D721Med (cell line): ENCODE measurements at regions not wholly inside any gene's neighbourhood (a gene's known extent, or its start where the extent isn't known, plus 50 kb on each side); places are given as distances from the start of the nearest gene placed in this dataset.
"Not testable (repeated sequence)": the region's sequence is repeated elsewhere in the genome, so short reads cannot be mapped to it uniquely, and the experiment has no call there.

Experiments
- DNase-seq: peaks from one replicate; pipeline ENCODE4 v3.0.0; 2011; ENCODE audit warnings: low spot score; ENCODE audit not compliant: insufficient read length
- FAIRE-seq: peaks from 2 replicates; lab custom pipeline; 2011; peaks lifted over from hg19 to GRCh38; lab: Jason Lieb, UNC
- TF ChIP-seq, protein P1 (sequence below): IDR thresholded peaks from 2 replicates; pipeline ENCODE4 v1.5.1; 2012; ENCODE audit warnings: mild to moderate bottlenecking, control low read depth; ENCODE audit not compliant: insufficient read depth; ENCODE audit errors: missing control alignments

DNA sequence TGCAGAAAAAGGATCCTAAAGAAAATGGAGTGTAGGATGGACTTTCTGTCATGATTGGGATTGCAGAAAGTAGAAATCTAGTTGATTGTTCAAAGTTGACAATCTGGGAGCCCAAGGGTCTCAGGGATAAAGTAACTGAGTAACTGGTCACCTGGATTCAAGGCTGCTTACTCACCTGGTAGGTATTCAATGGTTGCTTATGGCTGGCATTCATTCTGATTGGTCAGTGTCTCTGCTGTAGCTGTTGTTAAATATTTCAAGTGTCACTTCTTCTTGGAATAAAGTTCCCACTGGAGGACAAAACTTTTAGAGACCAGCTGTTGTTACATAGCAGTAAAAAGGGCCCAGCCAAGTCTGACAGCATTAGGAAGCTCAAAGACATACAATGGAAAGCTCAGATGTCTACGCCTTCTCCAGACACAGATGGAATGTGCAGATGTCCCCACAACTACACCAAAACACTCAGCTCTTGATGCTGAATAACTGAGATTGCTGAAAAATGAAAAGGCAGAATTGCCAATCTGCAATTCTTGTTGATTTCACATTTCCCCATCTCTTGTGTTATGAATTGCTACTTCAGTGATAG lies 106.9 kb downstream of the ZNF467 start:
- TF ChIP-seq, protein P1, sequence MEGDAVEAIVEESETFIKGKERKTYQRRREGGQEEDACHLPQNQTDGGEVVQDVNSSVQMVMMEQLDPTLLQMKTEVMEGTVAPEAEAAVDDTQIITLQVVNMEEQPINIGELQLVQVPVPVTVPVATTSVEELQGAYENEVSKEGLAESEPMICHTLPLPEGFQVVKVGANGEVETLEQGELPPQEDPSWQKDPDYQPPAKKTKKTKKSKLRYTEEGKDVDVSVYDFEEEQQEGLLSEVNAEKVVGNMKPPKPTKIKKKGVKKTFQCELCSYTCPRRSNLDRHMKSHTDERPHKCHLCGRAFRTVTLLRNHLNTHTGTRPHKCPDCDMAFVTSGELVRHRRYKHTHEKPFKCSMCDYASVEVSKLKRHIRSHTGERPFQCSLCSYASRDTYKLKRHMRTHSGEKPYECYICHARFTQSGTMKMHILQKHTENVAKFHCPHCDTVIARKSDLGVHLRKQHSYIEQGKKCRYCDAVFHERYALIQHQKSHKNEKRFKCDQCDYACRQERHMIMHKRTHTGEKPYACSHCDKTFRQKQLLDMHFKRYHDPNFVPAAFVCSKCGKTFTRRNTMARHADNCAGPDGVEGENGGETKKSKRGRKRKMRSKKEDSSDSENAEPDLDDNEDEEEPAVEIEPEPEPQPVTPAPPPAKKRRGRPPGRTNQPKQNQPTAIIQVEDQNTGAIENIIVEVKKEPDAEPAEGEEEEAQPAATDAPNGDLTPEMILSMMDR: no peak
- FAIRE-seq: no peak
- no peak for DNase-seq

DNA sequence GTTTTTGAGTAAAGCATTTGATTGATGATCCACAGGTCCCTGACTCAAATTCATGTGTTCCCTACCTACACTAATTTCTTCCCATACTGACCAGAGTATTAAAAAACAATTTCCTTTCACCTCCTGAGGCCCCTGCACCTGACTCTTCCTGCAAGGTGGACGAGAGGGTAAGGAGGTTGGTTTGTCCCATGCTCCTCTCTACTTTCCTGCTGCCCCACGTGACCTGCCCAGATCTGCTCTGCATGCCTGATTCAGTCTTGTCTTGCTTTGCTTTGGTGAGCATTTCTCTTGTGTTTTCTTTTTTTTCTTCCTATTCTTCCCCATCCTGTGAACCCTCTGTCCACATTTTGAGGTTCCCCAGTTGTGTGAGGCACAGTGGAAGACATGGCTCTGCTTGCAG lies 107.8 kb downstream of the ZNF467 start:
- FAIRE-seq, DNase-seq: not testable (repeated sequence)

DNA sequence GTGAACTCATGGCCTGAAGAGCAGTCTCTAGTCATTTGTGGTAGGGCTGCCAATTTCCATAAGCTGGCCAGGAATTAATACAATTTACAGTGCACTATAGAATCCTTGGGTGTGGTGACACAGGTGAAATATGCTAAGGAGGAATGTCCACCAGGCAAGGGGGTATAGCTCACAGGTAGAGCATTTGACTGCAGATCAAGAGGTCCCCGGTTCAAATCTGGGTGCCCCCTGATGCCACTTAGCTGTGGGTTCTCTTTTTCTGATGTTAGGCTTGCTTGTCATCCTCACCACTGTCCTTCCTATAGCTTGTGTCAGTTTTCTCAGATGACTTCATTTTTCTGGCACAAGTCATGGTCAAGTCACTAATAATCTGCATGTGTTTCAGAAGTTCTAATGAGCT lies 108.7 kb downstream of the ZNF467 start:
- no peak for FAIRE-seq
- DNase-seq: no peak
- TF ChIP-seq, protein P1: no peak

DNA sequence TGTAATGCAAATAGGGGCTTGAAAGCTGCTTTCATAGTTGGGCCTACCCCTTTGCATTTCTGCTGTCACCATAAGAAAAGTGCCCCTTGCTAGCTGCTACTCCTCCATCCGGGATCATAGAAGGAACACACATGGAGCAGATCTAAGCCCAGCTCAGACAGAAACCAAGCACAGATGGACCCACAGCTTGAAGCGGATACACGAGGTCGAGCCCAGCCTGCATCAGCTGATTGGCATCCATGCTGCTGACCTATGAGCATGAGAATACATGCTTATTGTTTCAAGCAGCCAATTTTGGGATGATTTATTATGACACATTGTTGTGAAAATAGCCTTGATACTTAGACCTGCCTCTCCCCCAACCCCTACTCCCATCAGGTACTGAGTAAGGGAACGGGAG lies 109.2 kb downstream of the ZNF467 start:
- TF ChIP-seq, protein P1: no peak
- no peak for DNase-seq
- no peak for FAIRE-seq

DNA sequence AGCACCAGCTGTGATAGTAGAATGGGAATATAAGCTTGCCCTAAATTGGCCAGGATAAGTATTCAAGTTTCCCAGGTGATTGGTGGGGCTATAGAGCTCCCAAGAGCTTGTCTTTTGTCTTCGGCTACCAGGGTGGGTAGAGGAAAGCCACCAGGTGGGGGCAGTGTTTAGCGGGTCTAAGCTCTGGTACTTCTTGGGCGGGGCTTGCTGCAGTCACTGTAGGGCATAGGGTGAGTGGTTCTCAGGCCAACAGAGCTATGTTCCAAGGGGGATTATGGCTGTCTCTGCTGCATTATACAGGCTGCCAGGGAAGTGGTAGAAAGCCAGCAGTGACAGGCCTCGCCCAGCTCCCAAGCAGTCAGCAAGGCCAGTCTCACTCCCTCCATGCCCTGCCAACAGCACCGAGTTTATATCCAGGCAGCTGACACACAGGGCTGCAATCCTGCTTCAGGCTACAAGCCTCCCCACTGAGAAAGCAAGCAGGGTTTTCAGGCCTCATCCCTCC lies 110.7 kb downstream of the ZNF467 start:
- FAIRE-seq (no peak), DNase-seq (no peak)
- TF ChIP-seq, protein P1: peak; percentile 56

DNA sequence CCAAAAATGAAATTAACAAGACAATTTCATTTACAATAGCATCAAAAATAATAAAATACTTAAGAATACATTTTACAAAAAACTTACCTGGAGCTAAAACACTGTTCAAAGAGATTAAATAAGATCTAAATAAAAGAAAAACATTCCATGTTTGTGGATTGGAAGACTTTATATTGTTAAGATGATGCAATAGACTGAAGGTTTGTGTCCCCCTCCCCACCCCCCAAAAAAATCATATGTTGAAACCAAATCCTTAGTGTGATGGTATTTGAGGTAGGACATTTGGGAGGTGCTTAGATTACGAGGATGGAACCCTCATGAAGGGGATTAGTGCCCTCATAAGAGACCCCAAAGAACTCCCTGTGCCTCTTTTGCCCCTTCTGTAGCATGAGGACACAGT lies 117.6 kb downstream of the ZNF467 start:
- FAIRE-seq (no peak), DNase-seq (no peak)
- TF ChIP-seq, protein P1: no peak

DNA sequence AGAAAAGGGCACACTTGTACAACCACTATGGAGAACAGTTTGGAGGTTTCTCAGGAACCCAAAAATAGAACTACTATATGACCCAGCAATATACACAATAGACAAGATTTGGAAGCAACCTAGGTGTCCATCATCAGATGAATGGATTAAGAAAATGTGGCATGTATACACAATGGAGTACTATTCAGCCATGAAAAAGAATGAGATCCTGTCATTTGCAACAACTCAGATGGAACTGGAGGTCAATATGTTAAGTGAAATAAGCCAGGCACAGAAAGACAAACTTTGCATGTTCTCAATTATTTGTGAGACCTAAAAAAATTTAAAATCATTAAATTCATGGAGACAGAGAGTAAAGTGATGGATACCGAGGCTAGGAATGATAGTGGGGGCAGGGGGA lies 118.8 kb downstream of the ZNF467 start:
- DNase-seq (no peak), FAIRE-seq (no peak)
- TF ChIP-seq, protein P1: no peak

DNA sequence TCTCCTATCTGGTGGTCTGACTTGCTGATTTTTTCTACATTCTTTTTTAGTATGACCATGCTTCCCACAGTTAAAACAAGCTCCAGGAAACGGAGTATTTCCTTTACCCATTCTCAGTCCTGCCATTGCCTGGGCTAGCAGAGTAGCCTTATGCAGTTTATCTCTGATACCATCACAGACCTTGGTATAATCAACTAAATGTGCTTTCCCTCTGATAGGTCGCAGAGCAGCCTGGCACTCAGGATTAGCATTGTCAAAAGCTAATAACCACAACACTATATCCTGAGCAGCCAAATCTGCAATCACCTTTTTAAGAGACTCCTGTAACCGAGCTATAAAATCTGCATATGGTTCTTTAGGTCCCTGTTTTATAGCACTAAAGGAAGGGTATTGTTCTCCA lies 123.2 kb downstream of the ZNF467 start:
- not testable (repeated sequence) for FAIRE-seq, DNase-seq
